Lower leg skin (tissue), 4 donors: ENCODE measurements at regions not wholly inside any gene's neighbourhood (a gene's known extent, or its start where the extent isn't known, plus 50 kb on each side); places are given as distances from the start of the nearest gene placed in this dataset.

Experiments
- DNase-seq, 2 donors: peaks; one replicate each; pipeline ENCODE4 v3.0.0-alpha.2; 2019; ENCODE audit warnings: low spot score in 2 of 2
- H3K4me3 ChIP-seq: fragments of 200-600 bp; sonication (generic); 2 replicates; pipeline ENCODE4 v1.5.1; 2017; ENCODE audit warnings: mild to moderate bottlenecking, low read depth; ENCODE audit not compliant: poor library complexity, severe bottlenecking
- POLR2A ChIP-seq, 2 donors: fragments of 450-650 bp; IDR thresholded peaks; one replicate each; pipeline ENCODE4 v1.6.1; 2016 to 2017; ENCODE audit warnings: antibody characterized with exemption in 2 of 2, mild to moderate bottlenecking in 1 of 2, moderate library complexity in 1 of 2
- WGBS, 2 donors: methylation state at CpG; one replicate each; pipeline ENCODE4 v1.1.5; 2018; 5-methylcytosine and 5-hydroxymethylcytosine counted together
- intact Hi-C: fragments of 100-400 bp; cut with DNase I; formaldehyde crosslinking; loops from one replicate; pipeline ENCODE4 v1.15.0; 2023; ENCODE audit warnings: low total_unique reads
- TF ChIP-seq, protein P1 (sequence below), 3 donors: fragments of 450-650 bp; IDR thresholded peaks; one replicate each; pipeline ENCODE4 v1.5.1; 2016; ENCODE audit warnings: antibody characterized with exemption in 3 of 3, mild to moderate bottlenecking in 3 of 3, moderate library complexity in 2 of 3

DNA sequence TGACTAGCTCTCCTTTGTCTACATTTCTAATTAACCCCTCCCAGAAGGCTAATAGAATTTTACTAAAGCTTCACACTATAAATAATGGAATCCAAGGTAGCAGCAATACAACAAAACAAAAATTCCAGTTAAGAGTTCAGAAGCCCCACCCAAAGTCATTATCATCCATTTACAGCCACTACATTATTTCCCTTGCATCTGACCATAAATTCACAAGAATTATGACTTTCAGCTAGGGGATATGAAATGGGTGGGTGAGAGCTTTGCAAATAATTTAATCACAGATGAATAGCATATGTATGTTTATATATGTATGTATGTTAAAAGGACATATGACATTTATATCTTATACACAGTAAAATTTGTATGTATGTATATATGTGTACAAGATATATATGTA, 65.3 kb upstream of the PTGDR start:
- no peak for DNase-seq
- intact Hi-C loops, result no loop called here
- TF ChIP-seq POLR2A (IDR thresholded peaks at IDR 0.05), result no peak
- TF ChIP-seq, protein P1, sequence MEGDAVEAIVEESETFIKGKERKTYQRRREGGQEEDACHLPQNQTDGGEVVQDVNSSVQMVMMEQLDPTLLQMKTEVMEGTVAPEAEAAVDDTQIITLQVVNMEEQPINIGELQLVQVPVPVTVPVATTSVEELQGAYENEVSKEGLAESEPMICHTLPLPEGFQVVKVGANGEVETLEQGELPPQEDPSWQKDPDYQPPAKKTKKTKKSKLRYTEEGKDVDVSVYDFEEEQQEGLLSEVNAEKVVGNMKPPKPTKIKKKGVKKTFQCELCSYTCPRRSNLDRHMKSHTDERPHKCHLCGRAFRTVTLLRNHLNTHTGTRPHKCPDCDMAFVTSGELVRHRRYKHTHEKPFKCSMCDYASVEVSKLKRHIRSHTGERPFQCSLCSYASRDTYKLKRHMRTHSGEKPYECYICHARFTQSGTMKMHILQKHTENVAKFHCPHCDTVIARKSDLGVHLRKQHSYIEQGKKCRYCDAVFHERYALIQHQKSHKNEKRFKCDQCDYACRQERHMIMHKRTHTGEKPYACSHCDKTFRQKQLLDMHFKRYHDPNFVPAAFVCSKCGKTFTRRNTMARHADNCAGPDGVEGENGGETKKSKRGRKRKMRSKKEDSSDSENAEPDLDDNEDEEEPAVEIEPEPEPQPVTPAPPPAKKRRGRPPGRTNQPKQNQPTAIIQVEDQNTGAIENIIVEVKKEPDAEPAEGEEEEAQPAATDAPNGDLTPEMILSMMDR (IDR thresholded peaks at IDR 0.05), result no peak
- no peak overlapping the region for H3K4me3 ChIP-seq

DNA sequence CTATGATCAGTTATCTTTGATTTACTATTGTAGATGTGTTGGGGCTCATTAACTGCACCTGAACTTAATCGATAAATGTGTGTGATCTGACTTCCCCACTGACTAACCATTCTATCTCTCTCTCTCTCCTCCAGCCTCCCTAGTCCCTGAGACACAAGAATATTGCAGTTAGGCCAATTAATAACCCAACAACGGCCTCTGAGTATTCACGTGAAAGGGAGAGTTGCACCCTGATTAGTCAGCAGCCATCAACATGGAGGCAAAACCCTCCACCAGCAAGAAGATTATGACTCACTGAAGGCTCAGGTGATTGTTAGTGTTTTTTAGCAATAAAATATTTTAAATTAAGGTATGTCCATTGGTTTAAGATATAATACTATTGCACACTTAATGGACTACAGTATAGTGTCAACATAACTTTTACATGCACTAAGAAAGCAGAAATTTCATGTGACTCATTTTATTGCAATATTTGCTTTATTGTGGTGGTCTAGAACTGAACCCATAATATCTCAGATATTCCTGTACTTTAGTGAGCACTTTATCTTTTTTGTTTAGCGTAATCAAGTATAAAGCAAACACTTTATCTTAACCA, 77.1 kb upstream of the PTGDR start:
- TF ChIP-seq, protein P1 (IDR thresholded peaks at IDR 0.05), result no peak
- TF ChIP-seq POLR2A (IDR thresholded peaks at IDR 0.05), result no peak
- H3K4me3 ChIP-seq, result no peak overlapping the region
- no peak for DNase-seq
- intact Hi-C loops, result no loop called here
- 94 to 97% methylated on average over 4 of the region's 4 CpGs for WGBS, 2 donors

DNA sequence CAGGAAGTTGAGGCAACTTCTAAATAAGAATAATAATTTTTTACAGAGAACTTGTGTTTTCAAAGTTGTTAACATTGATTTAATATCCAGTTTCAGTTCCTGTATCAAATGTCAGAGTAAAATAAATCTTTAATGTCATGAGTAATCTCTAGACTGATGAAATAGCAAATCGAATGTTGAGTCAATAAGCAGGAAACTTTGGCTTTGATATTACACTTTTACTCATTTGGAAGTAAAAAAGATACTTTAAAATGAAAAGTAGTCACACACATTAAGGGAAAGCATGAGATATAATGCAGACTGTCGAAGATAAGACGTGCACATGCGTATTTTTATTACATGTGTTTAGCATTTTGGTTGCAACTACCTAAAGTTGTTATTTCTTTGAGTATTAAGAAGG, 78.2 kb upstream of the PTGDR start:
- no peak for DNase-seq
- TF ChIP-seq, protein P1 (IDR thresholded peaks at IDR 0.05), result no peak
- no peak for TF ChIP-seq POLR2A (IDR thresholded peaks at IDR 0.05)
- WGBS, 2 donors, result 61 to 64% methylated on average over 4 of the region's 4 CpGs
- no peak overlapping the region for H3K4me3 ChIP-seq
- intact Hi-C loops, result no loop called here

DNA sequence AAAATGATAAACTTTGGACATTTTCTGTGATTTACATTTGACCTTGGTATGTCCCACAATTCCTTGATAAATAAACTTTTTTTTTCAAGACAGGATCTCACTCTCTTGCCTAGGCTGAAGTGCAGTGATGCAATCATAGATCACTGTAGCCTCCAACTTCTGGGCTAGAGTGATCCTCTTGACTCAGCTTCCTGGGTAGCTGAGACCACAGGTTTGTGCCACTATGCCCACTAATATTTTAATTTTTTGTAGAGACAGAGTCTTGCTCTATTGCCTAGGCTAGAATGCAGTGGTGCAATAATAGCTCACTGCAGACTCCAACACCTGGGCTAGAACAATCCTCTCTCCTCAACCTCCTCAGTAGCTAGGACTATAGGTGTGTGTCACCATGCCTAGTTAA, 79.1 kb upstream of the PTGDR start:
- H3K4me3 ChIP-seq, result no peak overlapping the region
- DNase-seq, result no peak
- intact Hi-C loops, result no loop called here
- TF ChIP-seq POLR2A (IDR thresholded peaks at IDR 0.05), result no peak
- TF ChIP-seq, protein P1 (IDR thresholded peaks at IDR 0.05), result no peak

DNA sequence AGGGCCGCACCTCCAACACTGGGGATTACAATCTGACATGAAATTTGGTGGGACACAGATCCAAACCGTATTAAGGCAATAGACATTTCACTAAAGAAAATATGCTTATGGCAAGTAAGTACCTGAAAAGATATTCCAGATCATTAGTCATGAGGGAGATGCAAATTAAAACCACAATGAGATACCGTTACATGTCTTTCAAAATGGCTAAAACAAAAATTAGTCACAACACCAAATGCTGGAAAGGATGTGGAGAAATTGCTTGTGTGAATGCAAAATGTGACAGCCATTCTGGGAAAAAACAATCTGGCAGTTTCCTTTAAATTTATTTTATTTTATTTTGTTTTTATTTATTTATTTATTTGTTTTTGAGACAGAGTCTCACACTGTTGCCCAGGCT, 82.3 kb upstream of the PTGDR start:
- 62 to 72% methylated on average over 3 of the region's 3 CpGs for WGBS, 2 donors
- H3K4me3 ChIP-seq, result no peak overlapping the region
- TF ChIP-seq, protein P1 (IDR thresholded peaks at IDR 0.05), result no peak
- no peak for TF ChIP-seq POLR2A (IDR thresholded peaks at IDR 0.05)
- DNase-seq, result no peak
- intact Hi-C loops, result no loop called here

DNA sequence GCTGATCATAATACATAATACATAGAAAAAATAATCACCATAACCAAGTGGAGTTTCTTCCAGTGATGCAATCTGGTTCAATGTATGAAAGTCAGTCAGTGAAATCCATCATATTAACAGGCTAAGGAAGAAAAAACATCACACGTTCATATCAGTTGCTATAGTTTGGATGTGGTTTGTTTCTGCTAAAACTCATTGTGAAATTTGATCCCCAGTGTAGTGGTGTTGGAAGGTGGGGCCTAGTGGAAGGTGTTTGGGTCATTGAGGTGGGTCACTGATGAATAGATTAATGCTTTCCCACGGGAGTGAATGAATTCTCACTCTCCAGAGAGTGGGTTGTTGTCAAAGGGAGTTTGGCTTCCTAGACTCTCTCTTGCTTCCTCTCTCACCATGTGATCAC, 84.6 kb upstream of the PTGDR start:
- 59 to 73% methylated on average over 2 of the region's 2 CpGs for WGBS, 2 donors
- intact Hi-C loops, result no loop called here

More for the DNA sequence above, 84.6 kb upstream of the PTGDR start:
- TF ChIP-seq, protein P1 (IDR thresholded peaks at IDR 0.05), result no peak
- TF ChIP-seq POLR2A (IDR thresholded peaks at IDR 0.05), result no peak
- no peak for DNase-seq
- no peak overlapping the region for H3K4me3 ChIP-seq
